Gastrocnemius medialis (tissue), 4 donors: ENCODE measurements at regions not wholly inside any gene's neighbourhood (a gene's known extent, or its start where the extent isn't known, plus 50 kb on each side); places are given as distances from the start of the nearest gene placed in this dataset.

Source experiments
- POLR2A ChIP-seq, 2 donors: fragments of 450-650 bp; IDR thresholded peaks; one replicate each; pipeline ENCODE4 v1.6.1; 2017; ENCODE audit warnings: antibody characterized with exemption in 2 of 2, mild to moderate bottlenecking in 2 of 2, moderate library complexity in 2 of 2
- TF ChIP-seq, protein P1 (sequence below), 5 experiments: fragments of 450-650 bp in 3 of 5; fragments of 200-600 bp in 2 of 5; sonication (generic) in 2 of 5; IDR thresholded peaks in 4 of 5; conservative IDR thresholded peaks in 1 of 5; 1 replicate in 4 of 5; 2 replicates in 1 of 5; pipeline ENCODE4 v1.5.1; 2016 to 2019; ENCODE audit warnings: antibody characterized with exemption in 5 of 5, mild to moderate bottlenecking in 3 of 5, moderate library complexity in 3 of 5

DNA sequence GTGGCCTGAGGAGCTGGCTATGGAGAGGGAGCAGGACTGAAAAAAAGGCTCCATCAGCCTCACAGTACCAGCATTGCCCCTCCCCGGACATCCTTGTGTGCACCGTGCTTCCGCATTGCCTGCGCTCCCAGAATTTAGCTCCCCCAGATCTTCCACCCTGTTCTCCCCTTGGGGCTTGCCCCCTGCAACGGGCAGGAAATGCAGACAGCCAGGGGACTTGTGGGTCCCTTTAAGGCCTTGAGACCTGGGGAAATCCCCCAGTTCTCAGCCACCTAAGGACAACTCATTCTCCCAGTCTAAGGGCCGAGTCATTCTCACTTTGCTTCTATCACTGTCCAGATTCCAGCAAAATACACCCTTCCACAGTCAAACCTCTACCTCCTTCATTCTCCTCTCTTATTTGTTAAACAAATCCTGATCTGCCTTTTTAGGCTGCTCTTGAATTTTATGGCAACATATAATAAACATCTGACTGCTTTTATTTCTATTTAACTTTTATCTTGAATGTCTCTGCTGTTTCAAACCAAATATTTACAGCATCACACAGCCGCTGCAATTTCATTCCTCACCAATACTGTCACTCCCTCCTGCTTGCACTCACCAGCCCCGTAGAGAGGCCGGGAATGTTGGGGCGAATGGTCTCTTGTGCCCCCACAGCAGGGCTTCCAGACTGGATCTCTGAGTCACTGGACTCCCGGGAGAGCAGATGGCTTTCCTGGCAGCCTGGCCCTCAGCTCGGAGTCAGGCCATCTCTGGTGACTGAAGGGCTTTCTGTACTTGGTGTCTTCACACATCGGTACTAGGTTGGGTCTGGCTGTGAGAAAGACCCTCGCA lies 221.9 kb downstream of the TSHZ3 start:
- TF ChIP-seq, protein P1, sequence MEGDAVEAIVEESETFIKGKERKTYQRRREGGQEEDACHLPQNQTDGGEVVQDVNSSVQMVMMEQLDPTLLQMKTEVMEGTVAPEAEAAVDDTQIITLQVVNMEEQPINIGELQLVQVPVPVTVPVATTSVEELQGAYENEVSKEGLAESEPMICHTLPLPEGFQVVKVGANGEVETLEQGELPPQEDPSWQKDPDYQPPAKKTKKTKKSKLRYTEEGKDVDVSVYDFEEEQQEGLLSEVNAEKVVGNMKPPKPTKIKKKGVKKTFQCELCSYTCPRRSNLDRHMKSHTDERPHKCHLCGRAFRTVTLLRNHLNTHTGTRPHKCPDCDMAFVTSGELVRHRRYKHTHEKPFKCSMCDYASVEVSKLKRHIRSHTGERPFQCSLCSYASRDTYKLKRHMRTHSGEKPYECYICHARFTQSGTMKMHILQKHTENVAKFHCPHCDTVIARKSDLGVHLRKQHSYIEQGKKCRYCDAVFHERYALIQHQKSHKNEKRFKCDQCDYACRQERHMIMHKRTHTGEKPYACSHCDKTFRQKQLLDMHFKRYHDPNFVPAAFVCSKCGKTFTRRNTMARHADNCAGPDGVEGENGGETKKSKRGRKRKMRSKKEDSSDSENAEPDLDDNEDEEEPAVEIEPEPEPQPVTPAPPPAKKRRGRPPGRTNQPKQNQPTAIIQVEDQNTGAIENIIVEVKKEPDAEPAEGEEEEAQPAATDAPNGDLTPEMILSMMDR (IDR thresholded peaks at IDR 0.05 in 4 of 5, conservative IDR thresholded peaks at IDR 0.05 in 1 of 5), result no peak
- TF ChIP-seq POLR2A (IDR thresholded peaks at IDR 0.05), result no peak
